ENCODE measurements at regions not wholly inside any gene's neighbourhood (a gene's known extent, or its start where the extent isn't known, plus 50 kb on each side); places are given as distances from the start of the nearest gene placed in this dataset.
"Not testable (repeated sequence)": the region's sequence is repeated elsewhere in the genome, so short reads cannot be mapped to it uniquely, and the experiment has no call there.

- not testable (repeated sequence) for TF ChIP-seq CTCF, POLR2A (IDR thresholded peaks at IDR 0.05)
Measured at GRCh38 chr10:108599317-108599716, 1324.0 kb downstream of the XPNPEP1 start.

Measured in testis (tissue), 2 donors.